GM12892 (cell line): ENCODE measurements at regions not wholly inside any gene's neighbourhood (a gene's known extent, or its start where the extent isn't known, plus 50 kb on each side); places are given as distances from the start of the nearest gene placed in this dataset.

Experiments used
- POLR2A ChIP-seq: IDR thresholded peaks from 2 replicates; pipeline ENCODE4 v1.6.1; 2011; ENCODE audit warnings: low read depth, low read length, control low read depth
- POLR2AphosphoS5 ChIP-seq: IDR thresholded peaks from 2 replicates; pipeline ENCODE4 v1.6.1; 2011; ENCODE audit warnings: low read depth, low read length, control low read depth
- TAF1 ChIP-seq: IDR thresholded peaks from 2 replicates; pipeline ENCODE4 v1.6.1; 2011; ENCODE audit warnings: low read depth, mild to moderate bottlenecking, control low read depth, low read length, borderline replicate concordance

GRCh38 chr13:22449251-22449650 lies 731.5 kb upstream of the SGCG start:
- TF ChIP-seq TAF1 (no peak), POLR2A (no peak), POLR2AphosphoS5 (no peak)
